ENCODE measurements at regions not wholly inside any gene's neighbourhood (a gene's known extent, or its start where the extent isn't known, plus 50 kb on each side); places are given as distances from the start of the nearest gene placed in this dataset.

- TF ChIP-seq AFF4 (CRISPR knock-in tag; IDR thresholded peaks at IDR 0.05) = no peak
- no peak for TF ChIP-seq NR2C1 (IDR thresholded peaks at IDR 0.05)
- no peak for TF ChIP-seq NR2C1 (tag; IDR thresholded peaks at IDR 0.05)
Observed at GRCh38 chrX:140425712-140426395, 79.0 kb downstream of the SOX3 start (continued).

GRCh38 chrX:140422501-140422900, 82.4 kb downstream of the SOX3 start:
- in situ Hi-C loops (cut with MboI) (no loop called here), intact Hi-C loops (cut with micrococcal nuclease) (no loop called here)
- POLR2A ChIA-PET = no interaction called here
- Histone ChIP-seq H3K9me1 (ENCODE audit: control insufficient read depth, insufficient read depth, low read length) (no peaks in the 10 kb centered on the region), H3K27me3 (ENCODE audit: control insufficient read depth in 2 of 2, insufficient read depth in 2 of 2, low read length in 2 of 2) (no peaks in the 10 kb centered on the region), H3K4me1 (replicated peaks in 1 of 2; ENCODE audit: control insufficient read depth in 2 of 2, insufficient read depth in 2 of 2, low read length in 2 of 2) (no peaks in the 10 kb centered on the region), H3K9ac (ENCODE audit: insufficient read depth in 1 of 2, low read depth in 2 of 2, low read length in 2 of 2) (no peak overlapping the region), H3K4me2 (ENCODE audit: insufficient read depth, low read length) (no peak overlapping the region), H2AFZ (ENCODE audit: low read depth, low read length) (no peak overlapping the region), H3K9me3 (replicated peaks; ENCODE audit: control insufficient read depth, insufficient read depth, low read depth, low read length) (no peaks in the 10 kb centered on the region), H3K4me3 (no peak overlapping the region), H3K36me3 (ENCODE audit: control insufficient read depth, insufficient read depth, low read length) (no peaks in the 10 kb centered on the region), H4K20me1 (replicated peaks; ENCODE audit: control insufficient read depth, insufficient read depth, low read length) (no peaks in the 10 kb centered on the region), H3K27ac (ENCODE audit: extremely low read depth, low read depth, low read length) (no peak overlapping the region), H3K79me2 (ENCODE audit: control insufficient read depth, insufficient read depth, low read length) (no peaks in the 10 kb centered on the region)
- BruUV-seq (replicated peaks) = no TSS peak
- ATAC-seq = no peak
- CTCF ChIA-PET (ENCODE audit: low intra/inter-chr PET ratio) = no interaction called here
- FAIRE-seq = no peak
- DNase-seq (ENCODE audit: extremely low read depth in 1 of 4, low spot score in 3 of 4) = no peak
- TF ChIP-seq TAF15 (IDR thresholded peaks at IDR 0.05; ENCODE audit: low read depth, low read length) (no peak), MYNN (IDR thresholded peaks at IDR 0.05) (no peak), MYNN (CRISPR knock-in tag; IDR thresholded peaks at IDR 0.05) (no peak), ZNF23 (CRISPR knock-in tag; IDR thresholded peaks at IDR 0.05) (no peak), HDAC8 (tag; IDR thresholded peaks at IDR 0.05) (no peak), USF2 (CRISPR knock-in tag; IDR thresholded peaks at IDR 0.05) (no peak), SUPT5H (IDR thresholded peaks at IDR 0.05) (no peak)
